Adrenal gland (tissue), 5 donors: ENCODE measurements at regions not wholly inside any gene's neighbourhood (a gene's known extent, or its start where the extent isn't known, plus 50 kb on each side); places are given as distances from the start of the nearest gene placed in this dataset.

Experiments
- POLR2A ChIP-seq, 2 donors: fragments of 450-650 bp; IDR thresholded peaks; one replicate each; pipeline ENCODE4 v1.6.1; 2017; ENCODE audit warnings: antibody characterized with exemption in 2 of 2, mild to moderate bottlenecking in 2 of 2, moderate library complexity in 1 of 2
- TF ChIP-seq, protein P1 (sequence below), 6 experiments: fragments of 450-650 bp in 4 of 6; fragments of 200-600 bp in 2 of 6; sonication (generic) in 1 of 6; IDR thresholded peaks; 1 replicate in 5 of 6; 2 replicates in 1 of 6; pipeline versions ENCODE4 v1.5.1 to v1.8.0; 2016 to 2021; ENCODE audit warnings: antibody characterized with exemption in 6 of 6, mild to moderate bottlenecking in 2 of 6, moderate library complexity in 1 of 6
- donor health status: DM: no; HTN: no; CAD: no.

DNA sequence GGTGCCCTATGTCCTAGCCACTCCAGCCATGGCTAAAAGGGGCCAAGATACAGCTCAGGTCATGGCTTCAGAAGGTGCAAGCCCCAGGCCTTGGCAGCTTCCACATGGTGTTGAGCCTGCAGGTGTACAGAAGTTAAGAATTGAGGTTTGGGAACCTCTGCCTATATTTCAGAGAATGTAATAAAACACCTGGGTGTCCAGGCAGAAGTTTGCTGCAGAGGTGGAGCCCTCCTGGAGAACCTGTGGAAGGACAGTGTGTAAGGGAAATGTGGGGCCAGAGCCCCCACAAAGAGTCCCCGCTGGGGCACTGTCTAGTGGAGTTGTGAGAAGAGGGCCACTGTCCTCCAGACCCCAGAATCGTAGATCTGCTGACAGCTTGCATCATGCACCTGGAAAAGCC lies 74.1 kb downstream of the SMIM21 start:
- TF ChIP-seq, protein P1, sequence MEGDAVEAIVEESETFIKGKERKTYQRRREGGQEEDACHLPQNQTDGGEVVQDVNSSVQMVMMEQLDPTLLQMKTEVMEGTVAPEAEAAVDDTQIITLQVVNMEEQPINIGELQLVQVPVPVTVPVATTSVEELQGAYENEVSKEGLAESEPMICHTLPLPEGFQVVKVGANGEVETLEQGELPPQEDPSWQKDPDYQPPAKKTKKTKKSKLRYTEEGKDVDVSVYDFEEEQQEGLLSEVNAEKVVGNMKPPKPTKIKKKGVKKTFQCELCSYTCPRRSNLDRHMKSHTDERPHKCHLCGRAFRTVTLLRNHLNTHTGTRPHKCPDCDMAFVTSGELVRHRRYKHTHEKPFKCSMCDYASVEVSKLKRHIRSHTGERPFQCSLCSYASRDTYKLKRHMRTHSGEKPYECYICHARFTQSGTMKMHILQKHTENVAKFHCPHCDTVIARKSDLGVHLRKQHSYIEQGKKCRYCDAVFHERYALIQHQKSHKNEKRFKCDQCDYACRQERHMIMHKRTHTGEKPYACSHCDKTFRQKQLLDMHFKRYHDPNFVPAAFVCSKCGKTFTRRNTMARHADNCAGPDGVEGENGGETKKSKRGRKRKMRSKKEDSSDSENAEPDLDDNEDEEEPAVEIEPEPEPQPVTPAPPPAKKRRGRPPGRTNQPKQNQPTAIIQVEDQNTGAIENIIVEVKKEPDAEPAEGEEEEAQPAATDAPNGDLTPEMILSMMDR (IDR thresholded peaks at IDR 0.05), result no peak
- no peak for TF ChIP-seq POLR2A (IDR thresholded peaks at IDR 0.05)
